WTC11 (cell line): ENCODE measurements at regions not wholly inside any gene's neighbourhood (a gene's known extent, or its start where the extent isn't known, plus 50 kb on each side); places are given as distances from the start of the nearest gene placed in this dataset.

Source experiments
- ATF1 ChIP-seq: sonication (generic); formaldehyde crosslinking; IDR thresholded peaks from 2 replicates; pipeline ENCODE4 v1.8.1; 2023; ENCODE audit warnings: mild to moderate bottlenecking, moderate library complexity, missing genetic modification reagents
- CREB1 ChIP-seq: sonication (generic); formaldehyde crosslinking; IDR thresholded peaks from 2 replicates; pipeline ENCODE4 v1.8.0; 2023; ENCODE audit warnings: mild to moderate bottlenecking, missing genetic modification reagents
- CTCF ChIP-seq: fragments of 200-600 bp; IDR thresholded peaks from 2 replicates; pipeline ENCODE4 v1.8.0; 2022; ENCODE audit warnings: antibody characterized with exemption
- ETV6 ChIP-seq: sonication (generic); formaldehyde crosslinking; IDR thresholded peaks from 2 replicates; pipeline ENCODE4 v1.8.1; 2022; ENCODE audit warnings: mild to moderate bottlenecking, missing genetic modification reagents
- JUN ChIP-seq: sonication (generic); formaldehyde crosslinking; IDR thresholded peaks from 2 replicates; pipeline ENCODE4 v1.8.0; 2023; ENCODE audit warnings: mild to moderate bottlenecking, missing genetic modification reagents
- NFE2L1 ChIP-seq: sonication (generic); formaldehyde crosslinking; IDR thresholded peaks from 2 replicates; pipeline ENCODE4 v1.8.1; 2023; ENCODE audit warnings: missing genetic modification reagents
- NR2C2 ChIP-seq: sonication (generic); formaldehyde crosslinking; IDR thresholded peaks from 2 replicates; pipeline ENCODE4 v1.8.0; 2022; ENCODE audit warnings: mild to moderate bottlenecking, missing genetic modification reagents
- NR3C1 ChIP-seq: sonication (generic); formaldehyde crosslinking; conservative IDR thresholded peaks from 2 replicates; pipeline ENCODE4 v1.8.1; 2023; ENCODE audit warnings: low read depth, mild to moderate bottlenecking, missing genetic modification reagents
- RELA ChIP-seq: sonication (generic); formaldehyde crosslinking; IDR thresholded peaks from 2 replicates; pipeline ENCODE4 v1.8.1; 2022; ENCODE audit warnings: missing genetic modification reagents, mild to moderate bottlenecking, borderline replicate concordance
- SP1 ChIP-seq: sonication (generic); formaldehyde crosslinking; conservative IDR thresholded peaks from 2 replicates; pipeline ENCODE4 v1.8.1; 2022; ENCODE audit warnings: missing genetic modification reagents
- TF ChIP-seq, protein P1 (sequence below): sonication (generic); formaldehyde crosslinking; IDR thresholded peaks from 2 replicates; pipeline ENCODE4 v1.8.1; 2022; ENCODE audit warnings: low read depth, mild to moderate bottlenecking, moderate library complexity, missing genetic modification reagents, borderline replicate concordance
- TF ChIP-seq, protein P2 (sequence below): sonication (generic); formaldehyde crosslinking; IDR thresholded peaks from 2 replicates; pipeline ENCODE4 v1.8.1; 2023; ENCODE audit warnings: mild to moderate bottlenecking, missing genetic modification reagents, borderline replicate concordance

- no peak for TF ChIP-seq CTCF
- TF ChIP-seq RELA (CRISPR knock-in tag), result no peak
- no peak for TF ChIP-seq ATF1
- TF ChIP-seq, protein P1, sequence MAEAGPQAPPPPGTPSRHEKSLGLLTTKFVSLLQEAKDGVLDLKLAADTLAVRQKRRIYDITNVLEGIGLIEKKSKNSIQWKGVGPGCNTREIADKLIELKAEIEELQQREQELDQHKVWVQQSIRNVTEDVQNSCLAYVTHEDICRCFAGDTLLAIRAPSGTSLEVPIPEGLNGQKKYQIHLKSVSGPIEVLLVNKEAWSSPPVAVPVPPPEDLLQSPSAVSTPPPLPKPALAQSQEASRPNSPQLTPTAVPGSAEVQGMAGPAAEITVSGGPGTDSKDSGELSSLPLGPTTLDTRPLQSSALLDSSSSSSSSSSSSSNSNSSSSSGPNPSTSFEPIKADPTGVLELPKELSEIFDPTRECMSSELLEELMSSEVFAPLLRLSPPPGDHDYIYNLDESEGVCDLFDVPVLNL (CRISPR knock-in tag), result no peak
- TF ChIP-seq NFE2L1 (CRISPR knock-in tag), result no peak
- no peak for TF ChIP-seq SP1 (CRISPR knock-in tag)
- TF ChIP-seq CREB1 (CRISPR knock-in tag), result no peak
- no peak for TF ChIP-seq JUN (CRISPR knock-in tag)
- TF ChIP-seq ETV6, result no peak
- no peak for TF ChIP-seq NR2C2 (CRISPR knock-in tag)
- TF ChIP-seq, protein P2, sequence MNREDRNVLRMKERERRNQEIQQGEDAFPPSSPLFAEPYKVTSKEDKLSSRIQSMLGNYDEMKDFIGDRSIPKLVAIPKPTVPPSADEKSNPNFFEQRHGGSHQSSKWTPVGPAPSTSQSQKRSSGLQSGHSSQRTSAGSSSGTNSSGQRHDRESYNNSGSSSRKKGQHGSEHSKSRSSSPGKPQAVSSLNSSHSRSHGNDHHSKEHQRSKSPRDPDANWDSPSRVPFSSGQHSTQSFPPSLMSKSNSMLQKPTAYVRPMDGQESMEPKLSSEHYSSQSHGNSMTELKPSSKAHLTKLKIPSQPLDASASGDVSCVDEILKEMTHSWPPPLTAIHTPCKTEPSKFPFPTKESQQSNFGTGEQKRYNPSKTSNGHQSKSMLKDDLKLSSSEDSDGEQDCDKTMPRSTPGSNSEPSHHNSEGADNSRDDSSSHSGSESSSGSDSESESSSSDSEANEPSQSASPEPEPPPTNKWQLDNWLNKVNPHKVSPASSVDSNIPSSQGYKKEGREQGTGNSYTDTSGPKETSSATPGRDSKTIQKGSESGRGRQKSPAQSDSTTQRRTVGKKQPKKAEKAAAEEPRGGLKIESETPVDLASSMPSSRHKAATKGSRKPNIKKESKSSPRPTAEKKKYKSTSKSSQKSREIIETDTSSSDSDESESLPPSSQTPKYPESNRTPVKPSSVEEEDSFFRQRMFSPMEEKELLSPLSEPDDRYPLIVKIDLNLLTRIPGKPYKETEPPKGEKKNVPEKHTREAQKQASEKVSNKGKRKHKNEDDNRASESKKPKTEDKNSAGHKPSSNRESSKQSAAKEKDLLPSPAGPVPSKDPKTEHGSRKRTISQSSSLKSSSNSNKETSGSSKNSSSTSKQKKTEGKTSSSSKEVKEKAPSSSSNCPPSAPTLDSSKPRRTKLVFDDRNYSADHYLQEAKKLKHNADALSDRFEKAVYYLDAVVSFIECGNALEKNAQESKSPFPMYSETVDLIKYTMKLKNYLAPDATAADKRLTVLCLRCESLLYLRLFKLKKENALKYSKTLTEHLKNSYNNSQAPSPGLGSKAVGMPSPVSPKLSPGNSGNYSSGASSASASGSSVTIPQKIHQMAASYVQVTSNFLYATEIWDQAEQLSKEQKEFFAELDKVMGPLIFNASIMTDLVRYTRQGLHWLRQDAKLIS, result no peak
- TF ChIP-seq NR3C1 (CRISPR knock-in tag), result no peak
Measured at GRCh38 chr10:28765641-28766040, 88.3 kb downstream of the BAMBI start.
